Effector memory CD8-positive, alpha-beta T cell (primary cell): ENCODE measurements at regions not wholly inside any gene's neighbourhood (a gene's known extent, or its start where the extent isn't known, plus 50 kb on each side); places are given as distances from the start of the nearest gene placed in this dataset.
"Not testable (repeated sequence)": the region's sequence is repeated elsewhere in the genome, so short reads cannot be mapped to it uniquely, and the experiment has no call there.

Experiments
- ATAC-seq: fragments of 150-1000 bp; cut with Tn5 transposase; replicated peaks from 2 replicates; pipeline ENCODE4 v1.10.0; 2021; ENCODE audit warnings: mild to moderate bottlenecking, moderate library complexity
- DNase-seq, 3 experiments: peaks; one replicate each; pipeline ENCODE4 v3.0.0; 2021
- H3K27ac Mint-ChIP-seq, 2 donors: one replicate each; pipeline ENCODE4 v1.8.0; 2022; ENCODE audit warnings: mild to moderate bottlenecking in 2 of 2, mixed read lengths in 2 of 2, moderate library complexity in 2 of 2
- H3K27me3 Mint-ChIP-seq, 2 donors: one replicate each; pipeline ENCODE4 v1.8.0; 2022; ENCODE audit warnings: mixed read lengths in 2 of 2
- H3K36me3 Mint-ChIP-seq: one replicate; pipeline ENCODE4 v1.8.0; 2022; ENCODE audit warnings: mild to moderate bottlenecking, moderate library complexity, mixed read lengths; ENCODE audit not compliant: insufficient read depth
- H3K4me1 Mint-ChIP-seq, 2 donors: one replicate each; pipeline ENCODE4 v1.8.0; 2022; ENCODE audit warnings: low read depth in 2 of 2, mixed read lengths in 2 of 2
- H3K4me3 Mint-ChIP-seq, 2 donors: one replicate each; pipeline ENCODE4 v1.8.0; 2022; ENCODE audit warnings: mild to moderate bottlenecking in 2 of 2, mixed read lengths in 2 of 2, moderate library complexity in 2 of 2
- H3K9me3 Mint-ChIP-seq, 2 donors: one replicate each; pipeline ENCODE4 v1.8.0; 2022; ENCODE audit warnings: mixed read lengths in 2 of 2

- H3K4me1 Mint-ChIP-seq: no peaks in the 10 kb centered on the region
- H3K9me3 Mint-ChIP-seq: peaks cover 7 to 19% of the 10 kb centered on the region in 2 donors
- no peak overlapping the region for H3K27ac Mint-ChIP-seq
- no peaks in the 10 kb centered on the region for H3K27me3 Mint-ChIP-seq
- peaks cover 3% of the 10 kb centered on the region for H3K36me3 Mint-ChIP-seq
- ATAC-seq (no peak), DNase-seq (no peak)
- no peak overlapping the region for H3K4me3 Mint-ChIP-seq
Measured at GRCh38 chr10:9848278-9848677, 1169.4 kb upstream of the CELF2 start.

DNA sequence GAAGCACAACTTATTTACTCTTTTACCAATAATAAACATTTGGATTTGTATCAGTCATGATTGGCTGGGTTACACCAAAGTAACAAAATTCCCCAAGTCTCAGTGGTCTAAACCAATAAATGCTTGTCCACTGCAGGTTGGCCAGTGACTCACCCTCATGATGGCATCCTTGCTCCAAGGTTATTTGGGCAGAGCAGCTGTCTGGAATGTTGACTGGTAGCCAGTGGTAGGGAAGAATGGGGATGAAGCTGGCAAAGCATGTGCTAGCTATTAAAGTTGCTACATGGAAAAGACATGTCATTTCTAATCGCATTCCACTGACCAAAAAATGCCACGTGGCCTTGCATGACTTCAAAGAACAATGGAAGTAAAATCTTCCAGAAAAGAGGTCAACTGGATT, 1168.7 kb upstream of the CELF2 start:
- Mint-ChIP-seq H3K9me3 (peaks cover 7 to 17% of the 10 kb centered on the region in 2 donors), H3K27ac (no peak overlapping the region), H3K4me3 (no peak overlapping the region), H3K27me3 (no peaks in the 10 kb centered on the region), H3K36me3 (peaks cover 3% of the 10 kb centered on the region), H3K4me1 (no peaks in the 10 kb centered on the region)
- ATAC-seq: no peak
- DNase-seq: no peak

- Mint-ChIP-seq H3K27me3 (no peaks in the 10 kb centered on the region), H3K36me3 (no peaks in the 10 kb centered on the region), H3K27ac (no peak overlapping the region), H3K9me3 (peaks cover 0 to 3% of the 10 kb centered on the region in 2 donors), H3K4me3 (no peak overlapping the region), H3K4me1 (no peaks in the 10 kb centered on the region)
- no peak for DNase-seq
- ATAC-seq: no peak
Measured at GRCh38 chr10:9850415-9850814, 1167.3 kb upstream of the CELF2 start.

GRCh38 chr10:9851808-9852207, 1165.9 kb upstream of the CELF2 start:
- no peaks in the 10 kb centered on the region for H3K27me3 Mint-ChIP-seq
- no peaks in the 10 kb centered on the region for H3K4me1 Mint-ChIP-seq
- H3K36me3 Mint-ChIP-seq: no peaks in the 10 kb centered on the region
- no peak overlapping the region for H3K4me3 Mint-ChIP-seq
- no peaks in the 10 kb centered on the region for H3K9me3 Mint-ChIP-seq
- ATAC-seq: no peak
- DNase-seq: no peak
- no peak overlapping the region for H3K27ac Mint-ChIP-seq

- DNase-seq (no peak), ATAC-seq (no peak)
- H3K27me3 Mint-ChIP-seq: no peaks in the 10 kb centered on the region
- H3K9me3 Mint-ChIP-seq: no peaks in the 10 kb centered on the region
- H3K4me3 Mint-ChIP-seq: no peak overlapping the region
- no peaks in the 10 kb centered on the region for H3K4me1 Mint-ChIP-seq
- no peak overlapping the region for H3K27ac Mint-ChIP-seq
- no peaks in the 10 kb centered on the region for H3K36me3 Mint-ChIP-seq
Measured at GRCh38 chr10:9853405-9854355, 1164.0 kb upstream of the CELF2 start.

GRCh38 chr10:9855451-9855850, 1162.2 kb upstream of the CELF2 start:
- not testable (repeated sequence) for H3K9me3 Mint-ChIP-seq, H3K4me1 Mint-ChIP-seq, H3K27ac Mint-ChIP-seq, ATAC-seq, DNase-seq, H3K27me3 Mint-ChIP-seq, H3K4me3 Mint-ChIP-seq, H3K36me3 Mint-ChIP-seq

GRCh38 chr10:9858816-9859215, 1158.9 kb upstream of the CELF2 start:
- Mint-ChIP-seq H3K9me3 (peaks cover 7 to 12% of the 10 kb centered on the region in 2 donors), H3K27ac (no peak overlapping the region), H3K4me3 (no peak overlapping the region), H3K36me3 (no peaks in the 10 kb centered on the region), H3K27me3 (no peaks in the 10 kb centered on the region), H3K4me1 (no peaks in the 10 kb centered on the region)
- no peak for ATAC-seq
- DNase-seq: no peak

GRCh38 chr10:9860045-9860444, 1157.6 kb upstream of the CELF2 start:
- ATAC-seq: no peak
- Mint-ChIP-seq H3K27me3 (no peaks in the 10 kb centered on the region), H3K9me3 (peaks cover 7 to 12% of the 10 kb centered on the region in 2 donors), H3K4me3 (no peak overlapping the region), H3K4me1 (no peaks in the 10 kb centered on the region), H3K36me3 (no peaks in the 10 kb centered on the region), H3K27ac (no peak overlapping the region)
- DNase-seq: no peak

DNA sequence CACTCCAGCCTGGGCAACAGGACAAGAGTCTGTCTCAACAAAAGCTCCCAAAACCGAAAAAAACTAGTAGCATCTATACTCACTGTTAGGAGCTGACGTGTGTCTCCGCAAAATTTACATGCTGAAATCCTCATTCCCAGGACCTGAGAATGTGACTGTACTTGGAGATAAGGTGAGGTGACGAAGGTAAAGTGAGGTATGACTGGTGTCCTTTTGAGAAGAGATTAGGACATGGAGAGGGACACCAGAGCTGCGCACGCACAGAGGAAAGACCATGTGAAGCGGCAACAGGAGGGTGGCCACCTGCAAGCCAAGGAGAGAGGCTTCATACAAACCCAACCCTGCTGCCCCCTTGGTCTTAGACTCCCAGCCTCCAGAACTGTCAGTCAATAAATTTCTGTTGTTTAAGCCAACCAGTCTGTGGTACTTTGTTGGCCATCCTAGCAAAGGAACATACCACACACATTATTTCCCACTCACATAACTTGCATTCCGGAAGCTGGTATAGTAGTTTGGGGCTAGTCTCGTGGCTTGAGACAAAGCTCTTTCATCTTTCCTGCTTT, 1154.0 kb upstream of the CELF2 start:
- Mint-ChIP-seq H3K27me3 (no peaks in the 10 kb centered on the region), H3K4me3 (no peak overlapping the region), H3K9me3 (peaks cover 7 to 12% of the 10 kb centered on the region in 2 donors), H3K36me3 (no peaks in the 10 kb centered on the region), H3K27ac (no peak overlapping the region), H3K4me1 (no peaks in the 10 kb centered on the region)
- DNase-seq: no peak
- ATAC-seq: no peak

DNA sequence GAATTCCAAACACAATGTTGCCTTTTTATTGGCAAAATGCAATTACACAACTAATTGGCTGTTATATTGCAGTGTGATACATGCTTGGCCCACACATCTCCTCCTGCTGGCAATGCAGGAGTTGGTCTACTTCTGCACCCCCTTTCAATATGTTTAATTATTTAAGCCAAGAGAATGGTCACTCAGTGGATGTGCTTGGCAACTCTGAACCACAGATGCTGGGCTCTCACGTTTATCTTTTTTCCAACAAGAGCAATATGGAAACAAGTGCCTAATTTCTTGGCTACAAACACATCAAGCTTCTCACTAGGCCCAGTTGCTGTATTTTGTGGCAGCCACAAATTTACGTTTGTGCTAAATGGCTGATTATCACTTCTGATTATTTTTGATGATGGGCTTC, 1149.2 kb upstream of the CELF2 start:
- Mint-ChIP-seq H3K4me1 (no peaks in the 10 kb centered on the region), H3K9me3 (peaks cover 4 to 8% of the 10 kb centered on the region in 2 donors), H3K27ac (no peak overlapping the region), H3K27me3 (no peaks in the 10 kb centered on the region), H3K4me3 (no peak overlapping the region), H3K36me3 (no peaks in the 10 kb centered on the region)
- ATAC-seq (no peak), DNase-seq (no peak)

DNA sequence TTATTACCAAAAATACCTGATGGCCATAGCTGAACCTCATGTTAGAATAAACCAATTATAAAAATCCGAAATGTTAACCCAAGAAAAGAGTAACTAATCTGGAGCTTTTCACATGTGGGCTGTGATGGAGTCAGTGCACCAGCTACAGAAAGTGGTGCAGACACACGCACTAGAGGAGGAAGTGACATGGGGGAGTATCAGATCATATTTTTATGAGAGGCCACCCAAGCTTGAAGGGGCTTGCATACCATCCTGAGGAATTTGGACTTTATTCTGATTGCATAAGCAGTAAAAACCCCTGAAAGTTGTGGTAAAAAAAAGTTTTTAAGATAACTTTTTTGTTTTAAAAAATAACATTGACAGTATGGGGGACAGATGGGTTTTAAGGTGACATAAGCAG, 1148.5 kb upstream of the CELF2 start:
- H3K27me3 Mint-ChIP-seq: no peaks in the 10 kb centered on the region
- no peak overlapping the region for H3K4me3 Mint-ChIP-seq
- no peak for ATAC-seq
- no peaks in the 10 kb centered on the region for H3K4me1 Mint-ChIP-seq
- no peaks in the 10 kb centered on the region for H3K36me3 Mint-ChIP-seq
- no peak for DNase-seq
- no peak overlapping the region for H3K27ac Mint-ChIP-seq
- peaks cover 8 to 9% of the 10 kb centered on the region in 2 donors for H3K9me3 Mint-ChIP-seq

GRCh38 chr10:9869606-9870176, 1148.0 kb upstream of the CELF2 start:
- Mint-ChIP-seq H3K27me3 (no peaks in the 10 kb centered on the region), H3K27ac (no peak overlapping the region), H3K9me3 (peaks cover 8 to 9% of the 10 kb centered on the region in 2 donors), H3K4me3 (no peak overlapping the region), H3K4me1 (no peaks in the 10 kb centered on the region), H3K36me3 (no peaks in the 10 kb centered on the region)
- ATAC-seq (no peak), DNase-seq (no peak)

- no peak for ATAC-seq
- H3K4me1 Mint-ChIP-seq: no peaks in the 10 kb centered on the region
- DNase-seq: no peak
- peaks cover 8 to 9% of the 10 kb centered on the region in 2 donors for H3K9me3 Mint-ChIP-seq
- H3K36me3 Mint-ChIP-seq: no peaks in the 10 kb centered on the region
- no peak overlapping the region for H3K27ac Mint-ChIP-seq
- no peak overlapping the region for H3K4me3 Mint-ChIP-seq
- H3K27me3 Mint-ChIP-seq: no peaks in the 10 kb centered on the region
Measured at GRCh38 chr10:9875353-9875752, 1142.3 kb upstream of the CELF2 start.

GRCh38 chr10:9877978-9878377, 1139.7 kb upstream of the CELF2 start:
- no peak overlapping the region for H3K27ac Mint-ChIP-seq
- ATAC-seq (no peak), DNase-seq (no peak)
- no peak overlapping the region for H3K4me3 Mint-ChIP-seq
- no peaks in the 10 kb centered on the region for H3K36me3 Mint-ChIP-seq
- no peaks in the 10 kb centered on the region for H3K4me1 Mint-ChIP-seq
- H3K27me3 Mint-ChIP-seq: no peaks in the 10 kb centered on the region
- H3K9me3 Mint-ChIP-seq: peaks cover 0 to 6% of the 10 kb centered on the region in 2 donors
